NOMO-1 treated with DMSO at 0.1 percent for 48 hours (cell line): ENCODE measurements at regions not wholly inside any gene's neighbourhood (a gene's known extent, or its start where the extent isn't known, plus 50 kb on each side); places are given as distances from the start of the nearest gene placed in this dataset.
"Not testable (repeated sequence)": the region's sequence is repeated elsewhere in the genome, so short reads cannot be mapped to it uniquely, and the experiment has no call there.

ENCODE experiments used
- DNase-seq: peaks from one replicate; lab custom pipeline; 2025; ENCODE audit not compliant: unreplicated experiment; lab: John Stamatoyannopoulos, UW

DNA sequence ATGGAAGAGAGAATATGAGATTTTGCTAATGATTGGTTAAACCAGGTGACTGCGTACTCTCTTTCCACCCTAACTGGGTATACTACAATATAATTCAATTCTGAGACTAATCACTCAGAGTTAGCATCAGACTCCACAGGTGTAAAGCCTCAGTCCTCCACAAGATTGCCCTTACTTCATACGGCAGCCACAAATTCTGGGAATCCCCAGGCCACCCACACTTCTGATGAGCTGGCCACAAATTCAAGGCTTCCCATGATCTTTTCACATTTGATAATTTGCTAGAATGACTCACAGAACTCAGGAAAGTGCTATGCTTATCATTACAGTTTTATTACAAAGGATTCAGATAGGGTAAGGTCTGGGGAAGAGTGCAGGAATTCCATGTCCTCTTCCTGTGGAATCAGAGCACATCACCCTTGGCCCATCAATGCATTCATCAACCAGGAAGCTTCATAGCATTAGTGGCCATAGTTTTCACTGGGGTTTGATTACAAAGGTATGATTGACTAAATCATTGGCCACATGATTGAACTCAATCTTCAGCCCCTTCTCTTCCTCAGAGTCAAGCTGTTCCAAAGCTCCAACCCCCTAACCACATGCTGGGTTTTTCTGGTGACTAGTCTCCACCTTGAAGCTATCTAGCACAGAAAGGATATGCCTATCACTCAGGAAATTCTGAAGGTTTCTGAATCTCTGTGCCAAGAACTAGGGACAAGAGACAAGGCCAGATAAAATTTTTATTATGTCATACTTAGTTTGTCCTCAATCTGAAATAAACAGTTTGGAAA is 131.7 kb downstream of the HHIPL2 start:
- DNase-seq = no peak

DNA sequence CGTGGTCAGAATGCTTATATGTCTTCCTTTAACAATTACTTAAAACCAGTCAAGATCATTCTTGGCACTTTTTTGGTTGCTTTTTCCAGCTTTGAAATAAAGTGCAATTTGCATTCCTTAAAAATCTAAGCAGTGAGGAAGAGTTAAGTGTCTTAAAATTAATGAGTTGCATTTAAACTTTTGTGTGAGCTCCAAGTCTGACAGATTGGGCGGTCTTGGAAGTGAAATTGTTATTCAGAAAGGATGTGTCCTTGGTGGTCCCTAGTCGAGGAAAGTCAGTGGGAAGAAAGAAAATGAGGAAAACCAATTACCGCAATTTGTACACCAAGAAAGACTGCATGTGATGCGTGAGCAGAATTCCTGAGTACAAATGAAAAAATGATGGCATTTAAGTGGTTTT is 132.5 kb downstream of the HHIPL2 start:
- no peak for DNase-seq

DNA sequence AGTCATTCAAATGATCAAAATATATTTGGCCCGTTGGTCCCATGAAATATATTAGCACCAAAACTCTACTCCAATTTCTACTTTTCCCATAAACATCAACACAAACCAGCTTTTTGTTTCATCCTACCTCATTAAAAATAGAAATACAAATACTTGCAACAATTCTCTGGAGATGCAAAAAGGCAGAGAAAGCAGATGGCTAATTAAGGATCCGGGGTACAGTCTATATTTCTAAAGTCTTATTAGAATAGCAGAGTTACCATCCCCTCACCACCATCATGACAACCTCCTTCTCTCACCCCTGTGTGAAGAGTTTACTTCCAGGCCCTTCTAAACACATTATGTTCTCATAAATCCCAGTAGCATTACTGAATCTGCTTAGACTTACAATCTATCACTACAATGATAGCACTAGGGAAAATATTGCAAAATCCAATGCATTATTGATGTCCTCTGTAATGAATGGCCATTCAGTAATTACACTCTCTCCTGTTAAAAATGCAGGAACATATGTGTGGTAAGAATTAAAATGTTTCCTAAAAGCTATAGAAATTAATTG is 133.8 kb downstream of the HHIPL2 start:
- DNase-seq = no peak

DNA sequence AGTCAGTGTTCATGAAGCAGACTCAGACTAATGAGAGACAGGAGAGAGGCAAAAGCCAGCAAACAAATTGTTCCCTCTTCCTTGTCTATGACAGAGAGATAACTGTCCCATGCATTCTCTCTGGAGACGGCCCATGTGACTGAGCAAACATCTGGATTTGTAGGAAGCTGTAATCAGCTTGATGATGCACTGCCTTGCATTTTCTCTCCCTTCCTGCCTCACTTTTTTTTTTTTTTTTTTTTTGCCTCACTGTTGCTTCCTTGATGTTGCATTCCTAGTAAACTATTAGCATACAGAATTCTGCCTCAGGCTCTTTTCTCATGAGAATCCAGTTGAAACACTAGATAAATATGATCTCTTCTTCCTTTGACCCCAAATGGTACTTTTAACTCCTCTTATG is 134.5 kb downstream of the HHIPL2 start:
- DNase-seq = no peak

DNA sequence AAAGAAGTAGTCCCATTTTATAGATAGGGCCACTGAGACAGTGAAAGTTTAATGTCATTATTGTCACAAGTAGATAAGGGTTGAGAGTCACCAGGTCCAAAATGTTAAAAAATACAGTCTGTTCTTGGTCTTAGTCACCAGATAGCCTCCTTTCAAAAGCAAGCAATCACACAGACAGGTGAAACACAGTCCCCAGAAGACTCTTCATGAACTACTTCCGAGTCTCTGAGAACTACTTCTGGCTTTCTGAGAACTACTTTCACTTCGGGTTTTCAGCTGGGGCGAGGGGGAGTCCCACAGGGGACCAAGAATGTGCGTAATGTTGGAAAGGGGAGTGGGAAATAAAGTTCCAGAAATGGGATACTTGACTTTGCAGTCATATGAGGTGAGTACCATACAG is 143.2 kb downstream of the HHIPL2 start:
- DNase-seq = peak; percentile 45

DNA sequence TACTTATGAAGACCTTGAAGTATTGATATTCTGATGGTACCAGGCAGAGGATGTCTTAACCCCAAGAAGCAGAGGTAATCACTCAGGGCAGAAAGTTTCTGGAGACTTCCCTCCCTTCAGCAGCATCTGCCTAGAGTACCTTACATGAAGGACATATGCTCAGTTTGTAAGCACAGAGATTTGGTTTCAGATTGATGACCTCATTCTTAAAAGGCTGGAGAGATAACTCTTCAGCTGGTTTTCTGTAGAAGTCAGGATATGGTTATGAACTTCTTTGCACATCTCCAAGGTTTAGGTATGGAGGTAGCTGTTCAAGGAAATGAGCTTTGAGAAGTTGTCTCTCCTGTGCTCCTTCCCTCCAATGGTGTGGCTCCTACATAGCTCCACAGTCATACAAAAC is 148.7 kb downstream of the HHIPL2 start:
- DNase-seq = no peak

DNA sequence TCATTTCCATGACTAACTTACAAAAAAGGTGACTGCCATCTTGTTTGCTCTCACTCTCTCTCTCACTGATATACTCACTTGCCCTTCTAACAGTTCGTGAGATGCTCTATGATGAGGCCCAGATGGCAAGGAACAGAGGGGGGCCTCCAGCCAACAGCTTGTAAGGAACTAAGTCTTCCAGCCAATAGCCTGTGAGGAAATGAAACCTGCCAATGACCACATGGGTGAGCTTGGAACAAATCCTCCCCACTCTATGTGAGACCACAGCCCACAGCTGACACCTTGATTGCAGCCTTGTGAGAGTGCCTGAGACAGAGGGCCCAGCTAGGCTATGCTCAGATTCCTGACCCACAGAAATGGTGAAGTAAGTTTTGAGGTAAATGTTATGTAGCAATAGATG is 153.7 kb downstream of the HHIPL2 start:
- no peak for DNase-seq

DNA sequence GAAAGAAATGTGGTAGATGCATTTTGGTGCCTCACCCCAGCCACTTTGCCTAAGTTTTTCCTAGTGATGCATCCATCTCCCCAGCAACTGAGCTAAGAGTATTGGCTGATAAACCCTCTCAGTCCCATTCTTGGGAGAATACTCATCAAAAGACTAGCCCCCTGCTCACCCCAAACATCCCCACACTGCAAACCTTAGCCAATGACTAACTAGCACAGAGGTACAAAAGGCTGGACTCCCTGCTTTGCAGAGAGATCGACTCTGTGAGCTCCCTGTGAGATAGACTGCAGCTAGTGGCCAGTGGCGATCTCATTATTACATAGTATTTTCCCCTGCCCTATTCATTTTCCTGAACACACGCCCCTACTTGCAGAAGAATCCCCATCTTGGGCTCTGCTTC is 155.3 kb downstream of the HHIPL2 start:
- DNase-seq = no peak

DNA sequence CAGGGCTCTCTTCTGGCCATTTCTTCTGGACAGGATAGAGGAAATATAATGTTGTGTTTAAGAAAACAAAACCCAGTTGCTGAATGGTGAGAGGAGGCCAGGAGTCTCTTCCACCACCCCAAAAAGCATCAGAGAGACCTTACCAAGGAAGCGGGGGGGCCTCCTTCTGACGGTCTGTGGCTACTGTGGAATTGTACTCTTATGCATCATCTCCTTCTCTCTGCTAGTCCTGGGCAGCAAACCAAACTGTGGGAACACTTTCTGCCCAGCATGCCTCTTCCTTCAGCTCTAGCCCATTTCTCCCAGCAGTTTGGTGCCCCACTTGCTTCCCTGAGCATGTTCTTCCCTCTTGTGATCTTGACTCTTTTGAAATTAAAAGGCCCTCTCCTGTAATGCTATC is 157.7 kb downstream of the HHIPL2 start:
- DNase-seq = no peak

DNA sequence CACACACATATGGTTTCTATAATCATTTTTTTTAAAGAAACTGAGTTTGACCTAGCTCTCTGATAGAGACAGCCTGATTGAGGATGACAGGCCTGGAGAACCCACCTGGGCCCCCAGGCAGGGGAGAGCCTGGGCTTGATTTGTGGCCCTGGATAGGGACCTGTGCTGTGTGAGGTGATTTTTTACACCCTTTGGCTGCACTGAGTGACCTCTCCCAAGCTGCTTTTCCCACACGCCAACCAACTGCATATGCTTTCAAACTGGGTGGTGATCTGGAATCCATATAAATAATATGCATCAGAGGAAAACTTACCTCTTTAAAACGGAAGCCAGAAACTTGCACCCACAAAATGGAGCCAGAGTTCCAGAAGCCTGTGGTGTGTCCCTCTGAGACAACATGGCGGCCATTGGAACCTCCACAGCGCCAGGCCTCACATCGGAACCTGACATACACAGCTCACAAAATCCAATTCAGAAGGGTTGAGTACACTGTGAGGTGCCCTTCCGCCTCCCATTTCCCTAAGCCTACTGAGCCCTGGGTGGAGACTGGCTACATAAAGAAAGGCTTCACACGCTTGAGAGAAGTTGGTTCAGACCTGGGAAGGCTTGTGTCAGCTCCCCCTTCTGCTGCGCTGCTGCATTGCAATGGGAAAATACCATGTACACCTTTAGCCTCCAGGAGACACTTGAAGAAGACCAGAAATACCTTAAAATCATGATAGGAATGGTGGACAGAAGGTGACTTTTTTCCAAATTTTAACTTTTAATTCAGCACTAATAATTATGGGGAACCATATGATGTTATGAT is 160.7 kb downstream of the HHIPL2 start:
- no peak for DNase-seq

DNA sequence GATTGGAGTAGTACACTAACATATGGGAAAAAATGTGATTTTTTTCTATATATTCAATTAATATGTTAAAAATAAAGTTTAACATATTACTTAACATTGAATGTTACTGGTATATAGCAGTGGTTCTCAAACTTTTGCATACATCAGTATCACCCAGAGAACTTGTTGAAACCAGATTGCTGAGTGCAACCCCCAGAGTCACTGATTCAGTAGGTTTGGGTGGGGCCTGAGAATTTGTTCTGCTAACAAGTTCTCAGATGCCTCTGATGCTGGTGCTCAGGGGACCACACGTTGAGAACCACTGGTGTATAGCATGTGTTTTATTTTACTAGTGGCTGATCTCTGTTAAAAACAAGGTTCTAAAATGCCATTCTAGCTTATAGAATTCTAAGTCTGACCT is 161.9 kb downstream of the HHIPL2 start:
- DNase-seq = no peak

DNA sequence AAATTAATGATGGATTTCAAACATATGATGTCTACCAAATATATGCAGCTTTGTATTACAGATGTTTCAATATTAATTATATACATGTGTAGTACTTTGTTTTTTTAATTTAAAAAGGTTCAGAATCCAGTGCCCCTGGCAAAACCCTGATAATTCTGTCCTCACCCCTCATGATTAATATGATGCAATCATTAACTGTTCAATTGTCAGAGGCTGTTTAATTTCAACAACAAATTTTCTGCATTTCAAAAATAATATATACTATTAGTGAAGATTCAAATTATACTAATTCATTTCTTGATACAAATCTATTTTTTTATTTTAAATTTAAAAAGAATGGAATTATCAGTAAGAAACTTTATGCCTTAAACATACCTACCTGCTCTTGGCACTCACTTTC is 162.6 kb downstream of the HHIPL2 start:
- DNase-seq = no peak

DNA sequence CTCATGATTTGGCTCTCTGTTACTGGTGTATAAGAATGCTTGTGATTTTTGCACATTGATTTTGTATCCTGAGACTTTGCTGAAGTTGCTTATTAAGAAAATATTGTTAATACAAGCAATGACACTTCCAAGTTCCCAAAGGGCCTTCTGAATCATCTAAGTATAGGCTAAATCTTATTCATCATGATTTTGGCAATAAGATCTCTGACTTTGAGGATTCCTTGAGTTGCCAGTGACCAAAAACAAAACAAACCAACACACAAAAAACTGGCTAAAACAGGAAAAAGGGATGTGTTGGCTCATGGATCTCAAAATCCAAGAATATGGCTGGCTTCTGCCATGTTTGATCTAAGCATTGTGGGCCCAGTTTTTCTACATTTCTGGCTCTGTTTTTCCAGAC is 163.4 kb downstream of the HHIPL2 start:
- DNase-seq = no peak

DNA sequence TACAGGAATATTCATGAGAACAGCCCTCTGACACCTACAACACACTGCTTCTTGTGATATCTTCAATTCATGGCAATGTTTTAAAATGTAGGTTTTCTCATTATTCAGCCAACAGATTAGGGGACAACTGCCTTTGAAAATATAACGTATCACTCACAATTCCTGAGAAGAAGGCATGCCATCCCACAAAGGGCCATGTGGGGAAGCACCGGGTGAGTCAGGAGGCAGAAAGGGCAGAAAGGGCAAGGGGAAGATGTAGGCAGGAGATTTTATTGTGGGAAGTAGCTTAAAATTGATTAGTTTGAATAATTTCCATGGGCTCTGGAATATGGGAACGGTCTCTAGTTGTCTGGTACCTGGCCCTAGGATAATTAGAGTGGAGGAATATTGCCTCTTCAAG is 165.7 kb downstream of the HHIPL2 start:
- DNase-seq = no peak

DNA sequence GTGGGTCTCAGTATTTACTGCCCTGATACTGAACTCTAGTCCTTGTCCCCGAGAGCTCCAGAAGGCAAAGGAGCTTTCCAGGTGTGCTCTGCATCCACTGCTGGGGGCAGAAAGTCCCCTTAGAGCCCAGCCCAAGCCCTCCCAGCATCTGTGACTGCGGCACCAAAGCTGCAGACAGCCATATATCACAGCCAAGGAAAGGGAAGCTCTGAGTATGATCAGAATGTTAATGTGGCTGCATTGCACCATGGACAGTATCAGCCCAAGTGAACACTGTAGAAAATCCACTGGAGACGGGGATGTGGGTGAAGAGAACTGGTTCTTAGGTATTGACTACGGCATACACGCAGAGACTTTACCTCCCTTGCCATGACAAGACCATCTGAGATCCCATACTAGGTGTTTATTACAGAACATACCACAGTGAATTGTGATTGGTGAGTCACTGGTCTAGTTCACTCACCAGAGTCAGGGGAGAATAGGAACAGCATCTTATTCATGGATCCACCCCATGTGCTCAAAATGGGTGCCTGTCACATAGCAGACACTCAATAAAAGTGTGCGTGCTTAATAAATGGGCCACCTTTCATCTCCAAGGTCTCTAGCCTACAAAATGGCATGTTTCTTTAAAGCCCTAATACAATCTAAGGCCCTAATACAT is 170.3 kb downstream of the HHIPL2 start:
- DNase-seq = no peak

DNA sequence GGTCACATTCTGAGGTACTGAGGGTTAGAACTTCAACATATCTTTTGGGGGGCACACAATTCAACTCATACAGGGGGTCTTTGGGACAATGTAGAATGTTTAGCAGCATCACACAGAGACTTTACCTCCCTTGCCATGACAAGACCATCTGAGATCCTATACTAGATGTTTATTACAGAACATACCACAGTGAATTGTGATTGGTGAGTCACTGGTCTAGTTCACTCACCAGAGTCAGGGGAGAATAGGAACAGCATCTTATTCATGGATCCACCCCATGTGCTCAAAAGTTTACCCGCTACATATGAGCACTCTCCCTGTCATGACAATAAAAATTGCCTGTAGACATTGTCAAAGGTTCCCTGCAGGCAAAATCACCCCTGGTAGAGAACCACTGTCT is 171.1 kb downstream of the HHIPL2 start:
- DNase-seq = not testable (repeated sequence)

DNA sequence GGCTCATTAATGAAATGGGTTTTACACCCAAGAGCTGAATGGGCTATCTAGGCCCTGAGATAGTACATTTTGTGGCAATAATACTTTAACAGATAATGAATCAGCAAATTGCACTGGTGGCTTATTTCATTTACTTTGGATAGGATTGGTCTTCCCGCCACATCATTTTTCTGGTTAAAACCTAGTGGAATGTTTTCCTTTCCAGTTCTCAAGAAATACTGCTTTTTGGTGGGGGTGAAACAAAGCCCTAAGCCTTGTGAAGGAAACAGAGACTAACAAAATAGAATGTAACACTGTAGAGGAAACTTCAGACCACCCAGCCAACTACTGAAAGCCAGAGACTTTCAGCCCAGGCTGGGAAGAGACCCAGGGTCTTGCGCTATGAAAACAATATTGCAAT is 172.2 kb downstream of the HHIPL2 start:
- no peak for DNase-seq

DNA sequence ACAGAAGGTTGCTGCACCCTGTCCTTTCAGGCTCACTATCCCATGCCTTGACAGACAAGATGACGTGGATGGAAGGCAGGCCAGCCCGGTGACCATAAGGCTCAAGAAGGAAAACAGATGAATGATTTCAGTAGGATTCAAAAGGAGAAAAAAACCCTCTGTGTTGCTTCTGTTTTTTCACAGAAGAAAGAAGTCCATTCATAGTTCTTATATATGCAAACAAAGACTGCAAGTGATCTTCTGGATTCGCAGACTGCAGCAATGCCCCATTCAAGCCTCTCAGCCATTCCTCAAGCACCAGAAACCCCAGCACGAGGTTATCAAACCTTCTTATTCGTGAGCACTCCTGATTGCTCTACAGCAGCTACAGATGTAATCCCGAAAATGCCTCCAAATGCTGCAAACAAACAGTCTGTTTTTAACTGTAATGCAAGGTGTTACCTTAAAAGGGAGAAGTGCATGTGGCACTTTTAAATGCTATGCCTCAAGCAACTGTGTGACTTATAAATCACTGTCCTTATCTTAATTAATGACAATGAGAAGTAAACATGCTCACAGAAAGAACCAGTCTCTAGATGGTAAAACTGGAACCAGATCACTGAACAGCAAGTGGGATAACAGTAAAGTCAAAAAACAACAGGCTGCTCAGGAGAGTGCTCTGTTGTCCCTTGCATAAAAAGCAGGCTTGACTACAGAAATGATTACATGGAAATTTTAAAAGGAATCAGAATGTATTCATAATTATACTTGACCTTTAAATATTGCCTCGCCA is 173.9 kb downstream of the HHIPL2 start:
- DNase-seq = no peak

DNA sequence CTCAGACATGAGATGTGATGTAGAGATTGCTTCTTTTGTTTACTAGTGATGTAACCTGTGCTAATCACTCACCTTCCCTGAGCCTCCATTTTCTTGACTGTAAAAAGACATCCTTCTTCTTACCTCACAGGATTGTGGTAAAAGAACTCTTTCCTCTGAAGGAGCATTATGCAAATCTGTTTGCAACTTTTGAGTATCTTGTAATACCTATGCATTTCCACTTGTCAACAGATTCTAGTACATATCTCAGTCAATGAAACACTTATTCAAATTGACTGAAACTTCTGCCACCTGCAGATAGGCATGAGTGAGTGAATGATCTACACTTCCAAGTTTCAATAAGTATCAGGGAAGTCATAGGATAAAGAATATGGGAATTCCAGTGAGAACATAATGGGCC is 174.7 kb downstream of the HHIPL2 start:
- no peak for DNase-seq

DNA sequence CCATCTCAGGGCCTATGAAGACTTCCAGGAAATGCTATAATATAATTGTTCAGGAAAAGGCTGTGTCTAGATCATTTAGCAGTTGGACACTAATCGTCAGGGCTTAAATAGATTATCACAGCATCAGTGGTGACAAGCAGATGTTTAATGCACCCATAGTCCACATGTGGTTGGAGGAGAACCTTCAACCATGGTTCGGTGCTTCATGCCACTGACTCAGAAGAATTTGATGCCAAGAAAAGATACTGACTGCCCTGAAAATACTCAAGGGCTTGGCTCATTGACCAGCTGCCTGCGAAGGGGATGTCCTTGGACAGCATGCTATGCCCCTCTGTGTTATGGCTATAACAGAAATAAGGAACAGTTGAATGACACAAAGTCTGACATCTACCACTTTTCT is 175.7 kb downstream of the HHIPL2 start:
- no peak for DNase-seq
